ENCODE measurements at regions not wholly inside any gene's neighbourhood (a gene's known extent, or its start where the extent isn't known, plus 50 kb on each side); places are given as distances from the start of the nearest gene placed in this dataset.
A peak's percentile ranks its signal among the peaks of the same experiment; 100 is the strongest.
"Not testable (repeated sequence)": the region's sequence is repeated elsewhere in the genome, so short reads cannot be mapped to it uniquely, and the experiment has no call there.

- no peak for DNase-seq
These were observed 611.9 kb upstream of the ADAMTS5 start for GRCh38 chr21:27578741-27579265.

GRCh38 chr21:27572696-27573095 is 605.8 kb upstream of the ADAMTS5 start:
- DNase-seq: no peak

GRCh38 chr21:27571706-27572105 is 604.8 kb upstream of the ADAMTS5 start:
- no peak for DNase-seq

DNA sequence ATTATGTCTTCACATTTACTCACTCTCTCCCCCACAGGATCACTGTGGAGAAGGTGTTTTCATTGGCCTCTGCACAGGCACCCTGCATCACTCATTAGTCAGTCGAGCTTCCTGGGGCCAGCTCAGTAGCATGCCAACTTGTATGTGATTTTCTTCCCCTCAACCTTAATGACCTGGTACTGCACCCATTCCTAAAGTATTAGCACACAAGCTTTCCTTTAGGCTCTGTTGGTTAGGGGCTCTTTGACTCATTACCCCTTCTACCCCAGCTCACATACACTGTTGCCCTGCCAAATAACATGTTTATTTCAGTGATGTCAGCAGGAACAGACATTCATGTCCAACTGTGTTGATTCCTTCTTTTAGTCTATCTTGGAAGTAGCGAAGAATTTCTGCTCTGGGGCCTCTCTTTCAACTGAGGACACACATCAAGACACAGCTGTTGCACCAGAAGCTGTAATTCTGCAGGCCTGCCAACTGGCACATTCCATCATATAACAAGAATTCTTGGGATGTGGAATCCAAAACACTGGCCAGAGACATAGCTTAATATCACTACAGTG is 603.5 kb upstream of the ADAMTS5 start:
- DNase-seq: no peak

DNA sequence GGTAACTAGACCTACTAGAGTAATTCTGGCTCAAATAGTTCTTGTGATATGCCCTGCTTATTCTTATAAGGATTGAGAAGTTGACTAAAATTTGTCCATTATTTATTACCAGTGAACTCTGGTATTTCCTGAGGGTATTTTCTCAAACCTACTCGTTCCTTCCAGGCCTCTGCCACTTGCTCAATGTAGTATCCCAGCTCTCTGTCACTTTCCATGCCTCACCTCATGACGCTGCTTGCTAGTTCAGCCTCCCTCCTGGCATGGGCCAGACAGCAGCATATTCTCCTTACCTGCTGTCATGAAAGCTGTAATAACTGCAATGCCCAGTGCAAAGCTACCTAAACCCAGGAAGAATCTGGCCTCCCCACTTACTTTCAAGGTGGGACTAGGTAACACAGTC is 602.9 kb upstream of the ADAMTS5 start:
- no peak for DNase-seq

DNA sequence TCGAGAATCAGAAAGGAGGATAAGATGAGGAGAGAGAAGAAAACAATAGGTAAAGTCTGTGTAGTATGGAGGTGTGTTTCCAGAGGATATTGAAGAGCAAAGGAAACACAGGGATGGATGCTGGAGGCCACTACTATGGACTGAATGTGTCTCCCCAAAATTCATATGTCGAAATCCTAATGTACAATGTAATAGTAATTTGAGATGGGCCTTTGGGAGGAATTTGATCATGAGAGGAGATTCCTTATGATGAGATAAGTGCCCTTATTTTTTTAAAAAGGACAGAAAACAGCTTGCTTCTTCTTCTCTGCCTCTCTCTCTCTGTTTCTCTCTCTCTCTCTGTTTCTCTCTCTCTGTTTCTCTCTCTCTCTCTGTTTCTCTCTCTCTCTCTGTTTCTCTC is 602.2 kb upstream of the ADAMTS5 start:
- no peak for DNase-seq

- DNase-seq: no peak
These were observed 600.5 kb upstream of the ADAMTS5 start for GRCh38 chr21:27567381-27567780.

DNA sequence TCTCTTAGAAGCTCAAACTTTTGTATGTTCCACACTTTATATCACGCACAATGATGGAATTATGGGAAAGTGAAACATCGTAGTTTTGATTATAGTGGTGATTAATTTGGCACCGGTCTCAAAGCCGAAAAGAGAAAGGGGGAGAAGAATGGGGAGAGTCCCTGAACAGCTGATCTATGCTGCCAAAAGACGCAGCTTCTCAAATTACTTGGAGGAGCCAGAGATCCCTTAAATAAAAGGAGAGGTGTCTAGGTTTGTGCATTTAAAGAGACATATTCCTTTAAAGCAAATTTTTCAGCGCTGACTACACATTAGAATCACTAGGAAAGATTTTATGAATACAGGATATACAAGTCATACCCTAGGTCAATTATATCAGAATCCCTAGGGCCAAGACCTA is 599.6 kb upstream of the ADAMTS5 start:
- DNase-seq: no peak

DNA sequence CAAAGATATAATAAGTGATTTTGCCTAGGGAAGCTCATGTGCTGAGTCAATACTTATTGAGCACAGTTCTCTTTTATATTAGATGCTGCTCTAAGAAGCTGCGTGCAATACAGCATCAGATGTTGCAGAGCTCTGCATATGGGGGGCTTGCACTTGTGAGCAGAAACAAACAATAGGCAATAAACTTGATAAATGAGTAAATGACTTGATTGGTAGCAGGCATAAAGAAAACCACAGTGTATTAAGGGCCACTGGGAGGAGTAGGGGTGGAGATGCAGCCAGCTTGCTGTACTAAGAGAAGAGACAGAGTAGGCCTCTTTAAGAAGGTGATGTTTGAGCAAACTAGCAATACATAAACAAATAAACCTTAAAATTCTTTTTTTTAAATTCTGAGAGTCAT is 598.5 kb upstream of the ADAMTS5 start:
- no peak for DNase-seq

DNA sequence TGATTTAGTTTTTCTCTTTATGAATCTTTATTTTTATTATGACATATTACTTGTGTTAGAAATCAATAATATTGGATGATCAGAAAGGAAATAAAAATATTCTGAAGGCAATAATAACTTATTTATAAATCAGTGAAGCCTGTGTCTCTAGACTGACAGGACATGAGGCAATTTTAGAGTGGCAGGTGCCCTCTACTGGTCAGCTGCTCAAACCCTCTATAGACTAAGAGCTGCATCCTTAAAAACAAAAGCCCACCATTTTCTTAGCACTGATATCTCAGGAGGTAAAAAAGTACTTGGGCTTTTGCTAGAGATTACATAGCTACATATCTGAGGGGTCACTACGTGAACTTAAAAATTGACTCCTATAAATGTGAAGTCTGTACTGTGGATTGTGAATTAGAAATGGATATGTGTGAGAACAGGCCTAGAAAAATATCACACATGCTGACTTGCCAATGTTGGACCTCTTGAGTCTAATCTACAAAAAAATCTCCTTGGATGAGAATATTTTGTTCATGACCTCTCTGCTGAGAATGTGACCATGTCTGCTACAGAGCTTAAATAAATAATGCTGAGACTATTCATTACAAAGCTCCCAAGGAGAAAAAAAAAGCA is 597.9 kb upstream of the ADAMTS5 start:
- DNase-seq: peak; percentile 5

- DNase-seq: no peak
These were observed 595.4 kb upstream of the ADAMTS5 start for GRCh38 chr21:27562303-27562702.

GRCh38 chr21:27561116-27561515 is 594.2 kb upstream of the ADAMTS5 start:
- no peak for DNase-seq

DNA sequence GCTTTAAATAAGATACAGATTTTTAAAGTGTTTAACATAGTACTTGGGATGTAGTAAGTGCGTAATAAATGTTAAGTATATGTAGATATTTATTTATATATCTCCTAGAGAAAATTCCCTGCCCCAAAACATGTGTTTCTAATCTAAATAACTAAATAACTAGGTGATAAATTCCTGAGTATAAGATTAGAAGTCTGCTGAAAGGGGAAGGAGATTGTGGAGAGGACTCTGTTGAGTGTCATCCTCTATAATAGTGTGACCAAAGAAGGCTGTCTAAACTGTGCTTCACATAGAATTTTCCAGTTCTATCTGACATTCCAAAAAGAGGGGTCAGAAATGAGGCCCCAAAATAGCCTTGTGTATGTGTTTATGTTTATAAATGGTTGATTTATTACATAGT is 590.5 kb upstream of the ADAMTS5 start:
- DNase-seq: no peak

DNA sequence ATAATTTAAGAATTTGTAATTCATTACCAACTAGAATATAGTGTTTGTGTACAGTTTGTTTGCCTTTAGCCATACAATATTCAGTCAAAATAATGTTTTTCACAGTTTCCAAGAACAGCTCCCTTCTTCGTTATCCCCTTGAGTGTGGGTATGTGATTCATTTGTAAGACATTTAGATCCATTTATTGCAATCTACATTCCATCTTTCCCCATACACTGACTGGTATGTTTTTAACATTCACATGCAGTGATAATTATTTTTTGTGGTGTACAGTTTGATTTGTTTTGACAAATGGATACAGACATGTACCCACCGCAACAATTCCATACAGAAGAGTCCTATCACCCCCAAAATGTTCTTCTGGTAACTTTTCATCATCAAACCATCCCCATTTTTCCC is 589.1 kb upstream of the ADAMTS5 start:
- DNase-seq: no peak

GRCh38 chr21:27550287-27550686 is 583.4 kb upstream of the ADAMTS5 start:
- no peak for DNase-seq

DNA sequence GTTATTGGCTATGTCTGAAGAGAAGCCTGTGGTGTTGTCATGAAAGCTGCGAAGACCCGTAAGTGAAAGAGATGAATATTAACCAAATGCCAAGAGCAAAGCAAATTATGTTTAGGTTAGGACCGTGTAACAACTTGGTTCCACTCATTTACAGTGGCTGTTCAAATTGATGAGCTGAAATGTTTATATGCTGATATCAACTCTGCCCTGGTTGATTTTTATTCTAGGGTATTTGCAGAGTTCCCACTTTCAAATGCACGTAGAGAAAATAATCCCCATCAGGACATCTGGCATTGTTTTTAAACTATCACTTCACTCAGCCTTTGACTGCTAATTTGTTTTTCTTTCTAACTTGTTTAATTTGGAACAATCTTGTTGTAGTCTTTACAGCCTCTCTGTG is 581.6 kb upstream of the ADAMTS5 start:
- DNase-seq: no peak

- no peak for DNase-seq
These were observed 579.0 kb upstream of the ADAMTS5 start for GRCh38 chr21:27545754-27546349.

GRCh38 chr21:27542126-27542525 is 575.2 kb upstream of the ADAMTS5 start:
- DNase-seq: not testable (repeated sequence)

DNA sequence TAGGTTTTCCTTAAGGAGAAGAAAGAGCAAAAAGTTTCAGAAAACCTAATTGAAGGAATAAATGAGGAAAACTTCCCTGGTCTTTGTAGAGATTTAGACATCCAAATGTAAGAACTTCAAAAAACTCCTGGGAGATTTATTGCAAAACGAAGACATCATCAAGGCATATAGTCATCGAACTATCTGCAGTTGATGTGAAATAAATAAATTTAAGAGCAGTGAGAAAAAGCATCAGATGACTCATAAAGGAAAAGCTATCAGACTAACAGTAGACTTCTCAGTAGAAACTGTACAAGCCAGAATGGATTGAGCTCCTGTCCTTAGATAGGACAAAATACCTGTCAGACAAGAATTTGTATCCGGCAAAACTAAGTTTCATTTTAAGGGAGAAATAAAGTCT is 569.4 kb upstream of the ADAMTS5 start:
- no peak for DNase-seq

DNA sequence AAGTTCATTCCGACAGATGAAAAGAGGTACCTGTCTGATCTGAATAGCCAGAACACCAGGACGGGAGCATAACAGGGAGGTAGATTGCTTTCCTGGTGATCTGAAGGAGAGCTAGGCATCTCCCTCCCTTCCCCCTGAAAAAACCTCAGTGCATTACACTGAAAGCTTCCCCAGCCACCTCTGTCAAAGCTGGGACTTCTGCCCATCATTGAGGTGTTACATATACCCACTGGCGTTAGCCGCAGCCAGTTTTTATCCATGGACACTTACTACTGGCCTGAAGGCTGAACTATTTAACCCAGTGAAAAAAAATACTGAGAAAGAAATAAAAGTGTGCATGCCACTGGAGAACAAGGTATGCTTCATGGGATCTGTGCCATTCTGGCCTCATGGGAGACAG is 568.3 kb upstream of the ADAMTS5 start:
- DNase-seq: no peak

- no peak for DNase-seq
These were observed 567.3 kb upstream of the ADAMTS5 start for GRCh38 chr21:27534206-27534605.

DNA sequence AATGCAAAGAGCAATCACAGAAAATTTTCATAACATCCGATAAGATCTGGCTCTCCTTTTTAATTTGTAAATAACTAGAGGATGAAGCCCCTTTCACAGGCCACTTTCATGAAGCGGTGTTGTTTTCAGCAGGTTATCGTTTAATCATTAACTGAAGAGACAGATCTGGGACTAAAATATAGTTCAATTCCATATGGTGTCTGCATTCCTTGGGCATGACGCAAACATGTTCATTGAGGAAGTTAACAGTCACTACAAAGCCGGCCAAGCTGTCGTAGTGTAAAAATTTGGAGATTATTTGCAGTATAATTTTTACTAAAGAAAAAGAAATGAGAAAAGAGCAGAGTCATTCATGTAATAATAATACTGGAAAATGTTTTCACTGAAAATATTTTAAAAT is 565.2 kb upstream of the ADAMTS5 start:
- DNase-seq: no peak

DNA sequence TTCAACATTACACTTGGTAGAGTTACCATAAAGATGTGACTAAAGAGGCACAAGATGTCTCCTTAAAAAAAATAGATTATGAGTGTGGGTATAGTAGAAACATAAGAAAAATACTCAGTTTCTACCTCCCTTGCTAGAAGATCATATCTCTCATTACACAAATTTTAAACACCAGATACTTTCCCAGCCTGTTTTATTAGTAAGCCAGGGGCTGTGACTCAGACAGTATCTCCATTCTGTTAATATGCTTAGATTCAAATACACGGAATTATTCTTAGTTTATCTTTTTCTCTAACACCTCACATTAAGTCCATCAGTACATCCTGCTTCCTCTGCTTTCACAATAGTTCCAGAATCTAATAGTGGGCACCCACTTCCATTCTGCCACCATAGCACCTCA is 561.8 kb upstream of the ADAMTS5 start:
- DNase-seq: no peak

DNA sequence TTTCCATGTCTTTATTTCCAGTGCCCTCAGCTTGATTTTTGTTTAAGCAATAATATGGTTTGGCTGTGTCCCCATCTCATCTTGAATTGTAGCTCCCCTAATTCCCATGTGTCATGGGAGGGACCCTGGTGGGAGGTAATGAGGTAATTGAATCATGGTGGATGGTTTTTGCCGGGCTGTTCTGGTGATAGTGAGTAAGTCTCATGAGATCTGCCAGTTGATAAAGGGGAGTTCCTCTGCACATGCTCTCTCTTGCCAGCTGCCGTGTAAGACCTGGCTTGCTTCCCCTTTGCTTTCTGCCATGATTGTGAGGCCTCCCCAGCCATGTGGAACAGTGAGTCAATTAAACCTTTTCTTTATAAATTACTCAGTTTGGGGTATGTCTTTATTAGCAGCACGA is 559.6 kb upstream of the ADAMTS5 start:
- DNase-seq: no peak

DNA sequence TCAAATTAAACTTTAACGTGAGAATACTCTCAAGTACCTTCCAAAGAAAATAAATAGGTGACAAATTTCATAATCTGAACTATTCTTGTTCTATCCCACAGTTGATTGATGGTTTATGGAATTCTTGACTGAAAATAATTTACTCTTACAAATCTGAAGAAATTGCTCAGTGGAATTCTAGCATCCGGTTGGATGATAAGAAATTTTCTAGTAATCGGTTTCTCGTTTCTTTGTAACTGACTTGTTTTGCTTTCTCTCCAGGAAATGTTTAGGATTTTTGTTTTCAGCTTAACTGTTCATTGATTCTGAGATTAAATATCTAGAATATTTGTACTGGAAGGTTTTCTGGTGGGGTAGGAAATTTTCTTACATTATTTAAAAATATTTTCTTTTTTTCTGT is 558.9 kb upstream of the ADAMTS5 start:
- DNase-seq: no peak

Data from NK-92 treated with Interleukin-12 subunit alpha and Interleukin-12 subunit beta, amount 100 ng/mL, for 24 hours (cell line).